ENCODE measurements at regions not wholly inside any gene's neighbourhood (a gene's known extent, or its start where the extent isn't known, plus 50 kb on each side); places are given as distances from the start of the nearest gene placed in this dataset.

DNA sequence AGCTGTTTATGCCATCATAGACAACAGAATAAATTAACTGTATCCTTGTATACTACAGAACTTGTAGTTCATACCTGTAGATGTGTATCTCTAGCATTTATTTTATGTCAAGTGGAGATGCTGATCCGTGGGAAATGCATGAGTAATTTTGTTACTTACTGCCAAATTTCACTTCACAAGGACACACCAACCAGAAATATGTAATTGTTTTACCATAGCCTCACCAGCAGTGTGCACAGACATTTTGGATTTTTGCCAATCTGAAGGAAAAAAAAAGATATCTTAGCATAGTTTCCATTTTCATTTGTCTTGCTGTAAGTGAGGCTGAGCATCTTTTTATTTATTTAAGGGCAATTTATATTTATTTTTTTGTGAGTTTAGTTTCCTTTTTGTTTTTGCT lies 265.1 kb upstream of the OSR1 start:
- TF ChIP-seq, protein P1, sequence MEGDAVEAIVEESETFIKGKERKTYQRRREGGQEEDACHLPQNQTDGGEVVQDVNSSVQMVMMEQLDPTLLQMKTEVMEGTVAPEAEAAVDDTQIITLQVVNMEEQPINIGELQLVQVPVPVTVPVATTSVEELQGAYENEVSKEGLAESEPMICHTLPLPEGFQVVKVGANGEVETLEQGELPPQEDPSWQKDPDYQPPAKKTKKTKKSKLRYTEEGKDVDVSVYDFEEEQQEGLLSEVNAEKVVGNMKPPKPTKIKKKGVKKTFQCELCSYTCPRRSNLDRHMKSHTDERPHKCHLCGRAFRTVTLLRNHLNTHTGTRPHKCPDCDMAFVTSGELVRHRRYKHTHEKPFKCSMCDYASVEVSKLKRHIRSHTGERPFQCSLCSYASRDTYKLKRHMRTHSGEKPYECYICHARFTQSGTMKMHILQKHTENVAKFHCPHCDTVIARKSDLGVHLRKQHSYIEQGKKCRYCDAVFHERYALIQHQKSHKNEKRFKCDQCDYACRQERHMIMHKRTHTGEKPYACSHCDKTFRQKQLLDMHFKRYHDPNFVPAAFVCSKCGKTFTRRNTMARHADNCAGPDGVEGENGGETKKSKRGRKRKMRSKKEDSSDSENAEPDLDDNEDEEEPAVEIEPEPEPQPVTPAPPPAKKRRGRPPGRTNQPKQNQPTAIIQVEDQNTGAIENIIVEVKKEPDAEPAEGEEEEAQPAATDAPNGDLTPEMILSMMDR (conservative IDR thresholded peaks at IDR 0.05) = no peak
- Histone ChIP-seq H2BK12ac (ENCODE audit: insufficient read length, low read depth, low read length) (no peak overlapping the region), H3K27ac (ENCODE audit: insufficient read length, low read depth, low read length) (no peak overlapping the region), H3T11ph (ENCODE audit: low read length) (no peak overlapping the region), H2AK5ac (ENCODE audit: insufficient read length, low read length) (no peak overlapping the region), H4K20me1 (ENCODE audit: control insufficient read depth, insufficient read depth, insufficient read length) (no peaks in the 10 kb centered on the region), H4K91ac (ENCODE audit: insufficient read length, low read depth, low read length) (no peak overlapping the region), H3K79me1 (ENCODE audit: insufficient read depth, low read depth, low read length, poor library complexity, severe bottlenecking) (no peaks in the 10 kb centered on the region), H3K9ac (ENCODE audit: extremely low read depth, insufficient read length, low read length) (no peak overlapping the region), H4K8ac (replicated peaks; ENCODE audit: insufficient read length, low read depth, low read length) (no peak overlapping the region), H3K23ac (ENCODE audit: insufficient read length, low read depth, low read length) (no peak overlapping the region), H3K79me2 (ENCODE audit: insufficient read depth, low read length) (no peaks in the 10 kb centered on the region), H3K4me2 (ENCODE audit: insufficient read depth, insufficient read length, low read length) (no peak overlapping the region), H3K4ac (ENCODE audit: low read depth, low read length) (no peak overlapping the region), H2BK5ac (ENCODE audit: insufficient read length, low read length) (no peak overlapping the region), H2AFZ (ENCODE audit: low read length) (no peak overlapping the region), H3K27me3 (ENCODE audit: insufficient read depth, low read length) (no peaks in the 10 kb centered on the region), H4K5ac (ENCODE audit: insufficient read length, low read depth, low read length) (no peak overlapping the region), H3K23me2 (ENCODE audit: insufficient read length, low read depth, low read length, poor library complexity, severe bottlenecking) (no peaks in the 10 kb centered on the region), H3K4me1 (ENCODE audit: insufficient read depth, low read length) (no peaks in the 10 kb centered on the region), H2BK15ac (ENCODE audit: low read depth, low read length) (no peak overlapping the region), H2BK120ac (ENCODE audit: low read depth, low read length, poor library complexity, severe bottlenecking) (no peak overlapping the region), H3K9me3 (ENCODE audit: control insufficient read depth, low read depth, low read length) (no peaks in the 10 kb centered on the region), H3K18ac (ENCODE audit: insufficient read length, low read depth, low read length) (no peak overlapping the region), H3K14ac (ENCODE audit: insufficient read depth, low read length) (no peak overlapping the region), H3K56ac (ENCODE audit: insufficient read length, low read depth, low read length) (no peak overlapping the region), H2BK20ac (ENCODE audit: low read depth, low read length, poor library complexity, severe bottlenecking) (no peak overlapping the region)
- DNase-seq = no peak
- Mint-ChIP-seq H3K36me3 (ENCODE audit: insufficient read depth in 1 of 3, low read depth in 3 of 3) (no peaks in the 10 kb centered on the region), H3K27ac (no peak overlapping the region), H3K27me3 (ENCODE audit: low read depth) (no peaks in the 10 kb centered on the region), H3K9me3 (peaks cover 0 to 3% of the 10 kb centered on the region in 2 experiments; a peak in 3 of 5 replicates), H3K4me3 (no peak overlapping the region), H3K4me1 (no peaks in the 10 kb centered on the region)
- no CpG with 5 or more reads among the region's 1 CpG for WGBS (ENCODE audit: extremely low coverage, insufficient read length, low lambda C conversion rate)

Measured in H9 (cell line).